ENCODE measurements at regions not wholly inside any gene's neighbourhood (a gene's known extent, or its start where the extent isn't known, plus 50 kb on each side); places are given as distances from the start of the nearest gene placed in this dataset.
"Not testable (repeated sequence)": the region's sequence is repeated elsewhere in the genome, so short reads cannot be mapped to it uniquely, and the experiment has no call there.

DNA sequence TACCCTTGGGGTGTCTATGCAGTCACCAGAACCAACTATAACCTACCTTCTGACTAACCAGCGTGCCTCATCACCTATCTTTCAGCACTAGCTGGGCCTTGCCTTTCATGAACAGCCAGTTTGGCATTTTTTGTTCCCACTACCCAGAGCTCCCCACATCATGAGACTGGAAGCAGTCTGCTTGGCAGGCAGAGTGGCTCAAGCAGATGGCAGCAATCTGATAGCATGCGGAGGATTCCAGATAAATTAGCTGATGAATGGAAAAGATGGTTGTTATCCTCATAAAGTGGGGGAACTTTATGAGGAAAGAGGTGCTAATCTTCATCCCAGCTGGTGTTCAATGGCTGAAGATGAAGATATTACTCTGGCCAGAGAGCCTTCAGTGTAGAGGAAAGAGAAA, 243.2 kb upstream of the EDA2R start:
- H3K4me3 ChIP-seq (replicated peaks; ENCODE audit: low read depth, low read length) = no peak overlapping the region
- DNase-seq (ENCODE audit: extremely low read depth, low read depth) = no peak
- TF ChIP-seq, protein P1, sequence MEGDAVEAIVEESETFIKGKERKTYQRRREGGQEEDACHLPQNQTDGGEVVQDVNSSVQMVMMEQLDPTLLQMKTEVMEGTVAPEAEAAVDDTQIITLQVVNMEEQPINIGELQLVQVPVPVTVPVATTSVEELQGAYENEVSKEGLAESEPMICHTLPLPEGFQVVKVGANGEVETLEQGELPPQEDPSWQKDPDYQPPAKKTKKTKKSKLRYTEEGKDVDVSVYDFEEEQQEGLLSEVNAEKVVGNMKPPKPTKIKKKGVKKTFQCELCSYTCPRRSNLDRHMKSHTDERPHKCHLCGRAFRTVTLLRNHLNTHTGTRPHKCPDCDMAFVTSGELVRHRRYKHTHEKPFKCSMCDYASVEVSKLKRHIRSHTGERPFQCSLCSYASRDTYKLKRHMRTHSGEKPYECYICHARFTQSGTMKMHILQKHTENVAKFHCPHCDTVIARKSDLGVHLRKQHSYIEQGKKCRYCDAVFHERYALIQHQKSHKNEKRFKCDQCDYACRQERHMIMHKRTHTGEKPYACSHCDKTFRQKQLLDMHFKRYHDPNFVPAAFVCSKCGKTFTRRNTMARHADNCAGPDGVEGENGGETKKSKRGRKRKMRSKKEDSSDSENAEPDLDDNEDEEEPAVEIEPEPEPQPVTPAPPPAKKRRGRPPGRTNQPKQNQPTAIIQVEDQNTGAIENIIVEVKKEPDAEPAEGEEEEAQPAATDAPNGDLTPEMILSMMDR (IDR thresholded peaks at IDR 0.05; ENCODE audit: low read depth, low read length, missing control alignments) = no peak

DNA sequence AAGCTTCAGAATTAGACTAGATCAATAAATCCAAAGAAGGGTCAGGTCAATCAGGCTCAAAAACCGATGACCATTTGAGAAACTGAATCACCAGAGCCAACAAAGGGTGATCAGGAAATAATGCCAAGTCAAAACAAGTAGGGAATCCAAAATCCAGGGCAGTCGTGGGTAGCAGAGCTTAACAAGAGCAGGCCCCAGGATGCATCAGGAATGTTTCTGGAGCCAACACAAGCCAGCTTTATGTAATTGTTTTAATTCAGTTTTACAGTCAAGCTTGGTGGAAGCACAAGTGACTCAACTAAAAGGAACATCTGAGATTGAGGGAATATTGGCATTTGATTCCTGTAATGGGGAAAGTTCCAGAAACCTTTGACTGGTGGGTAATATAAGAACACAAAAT, 237.9 kb upstream of the EDA2R start:
- DNase-seq (ENCODE audit: extremely low read depth, low read depth) = no peak
- no peak overlapping the region for H3K4me3 ChIP-seq (replicated peaks; ENCODE audit: low read depth, low read length)
- TF ChIP-seq, protein P1 (IDR thresholded peaks at IDR 0.05; ENCODE audit: low read depth, low read length, missing control alignments) = no peak

- TF ChIP-seq, protein P1 (IDR thresholded peaks at IDR 0.05; ENCODE audit: low read depth, low read length, missing control alignments) = no peak
- H3K4me3 ChIP-seq (replicated peaks; ENCODE audit: low read depth, low read length) = no peak overlapping the region
- DNase-seq (ENCODE audit: extremely low read depth, low read depth) = no peak
Observed at GRCh38 chrX:66872771-66873170, 233.9 kb upstream of the EDA2R start.

- no peak overlapping the region for H3K4me3 ChIP-seq (replicated peaks; ENCODE audit: low read depth, low read length)
- no peak for DNase-seq (ENCODE audit: extremely low read depth, low read depth)
- TF ChIP-seq, protein P1 (IDR thresholded peaks at IDR 0.05; ENCODE audit: low read depth, low read length, missing control alignments) = no peak
Observed at GRCh38 chrX:66863721-66864120, 224.8 kb upstream of the EDA2R start.

DNA sequence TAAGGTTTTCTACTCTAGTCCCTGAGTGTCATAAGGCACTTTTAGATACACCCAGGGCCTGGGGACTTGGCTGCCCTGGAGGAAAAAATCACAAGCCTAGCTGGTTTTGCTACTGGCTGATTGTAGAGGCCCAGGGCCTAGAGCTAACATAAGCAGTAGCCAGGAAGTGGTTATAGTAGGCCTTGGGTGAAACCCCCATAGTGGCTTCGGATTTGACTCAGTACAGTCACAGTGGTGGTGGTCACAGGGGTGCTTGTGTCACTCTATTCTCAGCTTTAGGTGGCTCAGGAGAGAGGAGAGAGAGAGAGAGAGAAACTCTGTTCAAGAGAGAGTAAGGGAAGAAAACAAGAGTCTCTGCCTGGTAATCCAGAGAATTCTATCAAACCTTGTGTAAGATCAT, 194.5 kb upstream of the EDA2R start:
- TF ChIP-seq, protein P1 (IDR thresholded peaks at IDR 0.05; ENCODE audit: low read depth, low read length, missing control alignments) = no peak
- no peak overlapping the region for H3K4me3 ChIP-seq (replicated peaks; ENCODE audit: low read depth, low read length)
- no peak for DNase-seq (ENCODE audit: extremely low read depth, low read depth)

DNA sequence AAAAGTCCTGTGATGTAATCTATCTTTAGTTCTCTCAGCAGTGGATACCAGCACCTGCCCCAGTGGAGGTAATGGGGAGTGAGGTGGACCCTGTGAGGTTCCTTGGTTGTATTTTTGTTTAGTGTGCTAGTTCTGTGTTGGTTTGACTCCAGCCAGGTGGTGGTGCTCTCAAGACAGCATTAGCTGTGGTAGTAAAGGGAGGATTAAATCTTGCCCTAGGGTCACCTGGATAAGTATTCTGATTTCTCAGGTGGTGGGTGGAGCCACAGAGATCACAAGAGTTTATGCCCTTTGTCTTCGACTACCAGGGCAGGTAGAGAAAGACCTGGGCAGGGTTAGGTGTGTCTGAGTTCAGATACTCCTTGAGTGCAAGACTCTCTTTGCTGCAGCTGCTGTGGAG, 176.3 kb upstream of the EDA2R start:
- TF ChIP-seq, protein P1 (IDR thresholded peaks at IDR 0.05; ENCODE audit: low read depth, low read length, missing control alignments) = no peak
- DNase-seq (ENCODE audit: extremely low read depth, low read depth) = no peak
- H3K4me3 ChIP-seq (replicated peaks; ENCODE audit: low read depth, low read length) = no peak overlapping the region

DNA sequence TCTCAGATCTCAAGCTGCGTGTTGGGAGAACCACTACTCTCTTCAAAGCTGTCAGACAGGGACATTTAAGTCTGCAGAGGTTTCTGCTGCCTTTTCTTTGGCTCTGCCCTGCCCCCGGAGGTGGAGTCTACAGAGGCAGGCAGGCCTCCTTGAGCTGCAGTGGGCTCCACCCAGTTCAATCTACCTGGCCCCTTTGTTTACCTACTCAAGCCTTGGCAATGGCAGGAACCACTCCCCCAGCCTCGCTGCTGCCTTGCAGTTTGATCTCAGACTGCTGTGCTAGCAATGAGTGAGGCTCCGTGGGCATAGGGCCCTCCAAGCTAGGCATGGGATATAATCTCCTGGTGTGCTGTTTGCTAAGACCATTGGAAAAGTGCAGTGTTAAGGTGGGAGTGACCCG, 155.6 kb upstream of the EDA2R start:
- not testable (repeated sequence) for H3K4me3 ChIP-seq (replicated peaks; ENCODE audit: low read depth, low read length); DNase-seq (ENCODE audit: extremely low read depth, low read depth)
